Keratinocyte (primary cell): ENCODE measurements at regions not wholly inside any gene's neighbourhood (a gene's known extent, or its start where the extent isn't known, plus 50 kb on each side); places are given as distances from the start of the nearest gene placed in this dataset.

ENCODE experiments used
- EZH2 ChIP-seq: IDR thresholded peaks from one replicate; pipeline ENCODE4 v1.6.1; 2012; ENCODE audit warnings: inconsistent platforms, mild to moderate bottlenecking, low read length, moderate library complexity
- TF ChIP-seq, protein P1 (sequence below), 3 experiments: IDR thresholded peaks in 1 of 3; conservative IDR thresholded peaks in 1 of 3; optimal IDR thresholded peaks in 1 of 3; 2 replicates in 2 of 3; 3 replicates in 1 of 3; pipeline versions ENCODE3 to v1.5.1; 2011; ENCODE audit warnings: low read length in 3 of 3, mild to moderate bottlenecking in 3 of 3, moderate library complexity in 2 of 3, control low read depth in 1 of 3, inconsistent platforms in 1 of 3; ENCODE audit not compliant: insufficient read depth in 2 of 3; ENCODE audit errors: extremely low read depth in 1 of 3

DNA sequence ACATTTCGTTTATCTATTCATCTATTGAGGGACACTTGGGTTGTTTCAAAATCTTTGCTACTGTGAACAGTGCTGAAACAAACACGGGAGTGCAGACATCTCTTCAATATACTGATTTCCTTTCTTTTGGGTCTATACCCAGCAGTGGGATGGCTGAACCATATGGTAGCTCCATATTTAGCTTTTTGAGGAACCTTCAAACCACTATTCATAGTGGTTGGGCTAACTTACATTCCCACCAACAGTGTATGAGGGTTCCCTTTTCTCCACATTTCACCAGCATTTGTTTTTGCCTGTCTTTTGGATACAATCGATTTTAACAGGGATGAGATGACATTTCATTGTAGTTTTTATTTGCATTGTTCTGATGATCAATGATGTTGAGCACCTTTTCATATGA is 798.2 kb downstream of the UQCRFS1 start:
- TF ChIP-seq, protein P1, sequence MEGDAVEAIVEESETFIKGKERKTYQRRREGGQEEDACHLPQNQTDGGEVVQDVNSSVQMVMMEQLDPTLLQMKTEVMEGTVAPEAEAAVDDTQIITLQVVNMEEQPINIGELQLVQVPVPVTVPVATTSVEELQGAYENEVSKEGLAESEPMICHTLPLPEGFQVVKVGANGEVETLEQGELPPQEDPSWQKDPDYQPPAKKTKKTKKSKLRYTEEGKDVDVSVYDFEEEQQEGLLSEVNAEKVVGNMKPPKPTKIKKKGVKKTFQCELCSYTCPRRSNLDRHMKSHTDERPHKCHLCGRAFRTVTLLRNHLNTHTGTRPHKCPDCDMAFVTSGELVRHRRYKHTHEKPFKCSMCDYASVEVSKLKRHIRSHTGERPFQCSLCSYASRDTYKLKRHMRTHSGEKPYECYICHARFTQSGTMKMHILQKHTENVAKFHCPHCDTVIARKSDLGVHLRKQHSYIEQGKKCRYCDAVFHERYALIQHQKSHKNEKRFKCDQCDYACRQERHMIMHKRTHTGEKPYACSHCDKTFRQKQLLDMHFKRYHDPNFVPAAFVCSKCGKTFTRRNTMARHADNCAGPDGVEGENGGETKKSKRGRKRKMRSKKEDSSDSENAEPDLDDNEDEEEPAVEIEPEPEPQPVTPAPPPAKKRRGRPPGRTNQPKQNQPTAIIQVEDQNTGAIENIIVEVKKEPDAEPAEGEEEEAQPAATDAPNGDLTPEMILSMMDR (optimal IDR thresholded peaks at IDR 0.05 in 1 of 3, IDR thresholded peaks at IDR 0.05 in 1 of 3, conservative IDR thresholded peaks at IDR 0.05 in 1 of 3; ENCODE audit: extremely low read depth in 1 of 3, insufficient read depth in 2 of 3, low read length in 3 of 3): no peak
- no peak for TF ChIP-seq EZH2
